ENCODE measurements at regions not wholly inside any gene's neighbourhood (a gene's known extent, or its start where the extent isn't known, plus 50 kb on each side); places are given as distances from the start of the nearest gene placed in this dataset.

GRCh38 chr13:99686944-99687411, 185.7 kb downstream of the TM9SF2 start (continued):
- TF ChIP-seq EZH2 (IDR thresholded peaks at IDR 0.05; ENCODE audit: low read depth, low read length, severe bottlenecking) (no peak), SP2 (IDR thresholded peaks at IDR 0.05; ENCODE audit: low read length) (no peak), JUND (IDR thresholded peaks at IDR 0.05; ENCODE audit: low read length) (0 out of 2 replicates have a peak, but pooled peaks have one; percentile 5), SUZ12 (IDR thresholded peaks at IDR 0.05; ENCODE audit: low read length) (no peak), BCL11A (IDR thresholded peaks at IDR 0.05; ENCODE audit: low read depth in 2 of 2, low read length in 2 of 2) (no peak), TBP (IDR thresholded peaks at IDR 0.05; ENCODE audit: low read depth, low read length) (peak; percentile 61; the same call in 1 of the 2 replicates), ATF3 (IDR thresholded peaks at IDR 0.05; ENCODE audit: insufficient read depth, low read depth, low read length) (no peak), KDM5A (IDR thresholded peaks at IDR 0.05; ENCODE audit: low read length) (no peak), CEBPB (IDR thresholded peaks at IDR 0.05; ENCODE audit: low read depth, low read length) (peak; percentile 24; the same call in 1 of the 2 replicates), CTCF (IDR thresholded peaks at IDR 0.05; ENCODE audit: control extremely low read depth in 1 of 3, insufficient read depth in 1 of 3, low read depth in 1 of 3, low read length in 3 of 3) (no peak), BRCA1 (IDR thresholded peaks at IDR 0.05; ENCODE audit: low read depth, low read length) (no peak), CHD2 (IDR thresholded peaks at IDR 0.05; ENCODE audit: low read length) (no peak), CHD1 (IDR thresholded peaks at IDR 0.05; ENCODE audit: low read depth, low read length) (no peak), YY1 (IDR thresholded peaks at IDR 0.05; ENCODE audit: low read depth, low read length) (peak; percentile 89), JUN (IDR thresholded peaks at IDR 0.05; ENCODE audit: low read depth, low read length) (no peak; the same call in 1 of the 2 replicates), PHF8 (conservative IDR thresholded peaks at IDR 0.05; ENCODE audit: low read depth, low read length) (no peak), SAP30 (IDR thresholded peaks at IDR 0.05; ENCODE audit: insufficient read depth, insufficient replicate concordance, low read length) (no peak), BACH1 (IDR thresholded peaks at IDR 0.05; ENCODE audit: low read length) (no peak), KDM1A (IDR thresholded peaks at IDR 0.05; ENCODE audit: borderline replicate concordance, low read length) (peak; percentile 69; the same call in 1 of the 2 replicates), SIX5 (IDR thresholded peaks at IDR 0.05; ENCODE audit: low read depth, low read length) (no peak), TAF1 (IDR thresholded peaks at IDR 0.05; ENCODE audit: low read depth, low read length) (peak; percentile 62)
- TF ChIP-seq, protein P1, sequence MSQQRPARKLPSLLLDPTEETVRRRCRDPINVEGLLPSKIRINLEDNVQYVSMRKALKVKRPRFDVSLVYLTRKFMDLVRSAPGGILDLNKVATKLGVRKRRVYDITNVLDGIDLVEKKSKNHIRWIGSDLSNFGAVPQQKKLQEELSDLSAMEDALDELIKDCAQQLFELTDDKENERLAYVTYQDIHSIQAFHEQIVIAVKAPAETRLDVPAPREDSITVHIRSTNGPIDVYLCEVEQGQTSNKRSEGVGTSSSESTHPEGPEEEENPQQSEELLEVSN (IDR thresholded peaks at IDR 0.05), result 0 out of 2 replicates have a peak, but pooled peaks have one; percentile 5
- TF ChIP-seq, protein P2, sequence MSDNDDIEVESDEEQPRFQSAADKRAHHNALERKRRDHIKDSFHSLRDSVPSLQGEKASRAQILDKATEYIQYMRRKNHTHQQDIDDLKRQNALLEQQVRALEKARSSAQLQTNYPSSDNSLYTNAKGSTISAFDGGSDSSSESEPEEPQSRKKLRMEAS (IDR thresholded peaks at IDR 0.05), result no peak

All from H1 (cell line).